Large intestine (tissue), 3 donors: ENCODE measurements at regions not wholly inside any gene's neighbourhood (a gene's known extent, or its start where the extent isn't known, plus 50 kb on each side); places are given as distances from the start of the nearest gene placed in this dataset.

ENCODE experiments used
- DNase-seq, 2 donors: peaks; one replicate each; pipeline versions ENCODE4 v3.0.0 to v3.0.0-alpha.2; 2013
- H3K27ac ChIP-seq: one replicate; pipeline ENCODE4 v1.5.1; 2013; ENCODE audit warnings: low read length
- H3K27me3 ChIP-seq: 2 replicates; pipeline ENCODE4 v1.6.1; 2013; ENCODE audit warnings: low read length; ENCODE audit not compliant: control insufficient read depth, insufficient read depth
- H3K36me3 ChIP-seq: 2 replicates; pipeline ENCODE4 v1.6.1; 2013; ENCODE audit warnings: low read length; ENCODE audit not compliant: control insufficient read depth, insufficient read depth
- H3K4me1 ChIP-seq: one replicate; pipeline ENCODE4 v1.6.1; 2013; ENCODE audit warnings: low read length; ENCODE audit not compliant: control insufficient read depth, insufficient read depth
- H3K4me3 ChIP-seq: one replicate; pipeline ENCODE4 v1.5.1; 2013; ENCODE audit warnings: low read length
- H3K9me3 ChIP-seq: one replicate; pipeline ENCODE4 v1.6.1; 2013; ENCODE audit warnings: mild to moderate bottlenecking, low read depth, low read length, moderate library complexity; ENCODE audit not compliant: control insufficient read depth
- WGBS: methylation state at CpG from one replicate; pipeline ENCODE4 v1.1.5; 2013; ENCODE audit warnings: low lambda C conversion rate; ENCODE audit not compliant: insufficient coverage; 5-methylcytosine and 5-hydroxymethylcytosine counted together

DNA sequence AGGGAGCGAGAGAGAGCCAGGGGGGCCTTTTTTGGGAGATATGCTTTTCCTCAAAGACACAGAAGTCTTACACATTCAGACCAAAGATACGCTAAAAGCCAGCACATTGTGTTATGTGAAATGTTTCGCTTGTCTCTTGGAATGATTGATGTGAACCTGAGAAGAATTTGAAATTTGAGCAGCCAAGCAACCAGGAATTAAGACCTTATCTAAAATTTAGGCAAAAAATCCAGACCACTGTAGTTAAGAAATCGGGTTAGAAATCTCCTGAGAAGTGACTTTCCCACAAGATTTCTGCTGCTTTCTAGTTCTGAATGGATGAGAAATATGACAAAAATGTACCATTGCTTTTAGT lies 223.2 kb upstream of the GMDS start:
- H3K4me3 ChIP-seq: no peak overlapping the region
- WGBS: no CpG with 5 or more reads among the region's 4 CpGs
- no peaks in the 10 kb centered on the region for H3K9me3 ChIP-seq
- H3K4me1 ChIP-seq: peaks cover 7% of the 10 kb centered on the region
- no peak for DNase-seq
- H3K27ac ChIP-seq: no peak overlapping the region
- H3K36me3 ChIP-seq: no peaks in the 10 kb centered on the region
- peaks cover 4% of the 10 kb centered on the region for H3K27me3 ChIP-seq

GRCh38 chr6:2467929-2468600 lies 222.7 kb upstream of the GMDS start:
- Histone ChIP-seq H3K27me3 (peaks cover 4% of the 10 kb centered on the region), H3K4me3 (no peak overlapping the region), H3K27ac (no peak overlapping the region), H3K36me3 (no peaks in the 10 kb centered on the region), H3K4me1 (peaks cover 7% of the 10 kb centered on the region), H3K9me3 (no peaks in the 10 kb centered on the region)
- WGBS: 48% methylated on average over 4 of the region's 6 CpGs
- DNase-seq: no peak

DNA sequence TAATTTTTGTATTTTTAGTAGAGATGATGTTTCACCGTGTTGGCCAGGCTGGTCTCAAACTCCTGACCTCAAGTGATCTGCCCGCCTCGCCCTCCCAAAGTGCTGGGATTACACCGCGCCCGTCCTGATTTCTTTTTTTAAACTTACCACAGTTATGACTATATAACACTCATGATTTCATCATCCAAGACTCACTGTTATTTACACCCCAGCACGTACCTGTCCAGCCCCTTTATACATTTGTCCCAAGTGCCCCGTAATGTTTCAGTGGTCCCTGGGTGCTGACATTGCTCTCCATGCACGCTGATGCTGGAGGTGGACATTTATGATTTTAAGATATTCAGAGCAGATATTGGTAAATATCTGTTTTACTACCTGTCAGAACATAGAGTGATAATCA lies 219.9 kb upstream of the GMDS start:
- H3K4me1 ChIP-seq: no peaks in the 10 kb centered on the region
- H3K4me3 ChIP-seq: no peak overlapping the region
- WGBS: 87% methylated on average over 3 of the region's 9 CpGs
- H3K9me3 ChIP-seq: no peaks in the 10 kb centered on the region
- H3K36me3 ChIP-seq: no peaks in the 10 kb centered on the region
- no peak for DNase-seq
- H3K27me3 ChIP-seq: peaks cover 4% of the 10 kb centered on the region
- H3K27ac ChIP-seq: no peak overlapping the region

DNA sequence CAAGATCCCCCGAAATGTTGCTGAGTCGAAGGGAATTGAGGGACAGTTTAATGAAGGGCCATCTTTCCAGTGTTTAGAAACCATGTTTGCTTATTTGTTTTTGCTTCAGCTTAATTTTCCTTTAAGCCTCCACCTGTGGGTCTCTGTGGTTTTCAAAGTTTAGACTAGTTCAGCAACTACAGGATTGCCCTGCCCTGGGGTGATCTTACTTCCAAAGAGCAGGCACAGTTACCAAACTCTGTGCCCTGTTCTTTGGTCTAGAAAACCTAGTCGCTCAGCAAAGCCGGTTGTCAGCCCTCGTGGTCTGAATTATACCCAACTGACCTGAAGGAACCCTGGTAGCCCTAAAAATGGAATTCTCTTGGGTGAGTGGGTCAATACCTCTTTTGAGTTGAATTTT lies 219.2 kb upstream of the GMDS start:
- DNase-seq: no peak
- WGBS: no CpG with 5 or more reads among the region's 5 CpGs
- Histone ChIP-seq H3K27ac (no peak overlapping the region), H3K4me3 (no peak overlapping the region), H3K9me3 (no peaks in the 10 kb centered on the region), H3K4me1 (no peaks in the 10 kb centered on the region), H3K27me3 (peaks cover 4% of the 10 kb centered on the region), H3K36me3 (no peaks in the 10 kb centered on the region)

DNA sequence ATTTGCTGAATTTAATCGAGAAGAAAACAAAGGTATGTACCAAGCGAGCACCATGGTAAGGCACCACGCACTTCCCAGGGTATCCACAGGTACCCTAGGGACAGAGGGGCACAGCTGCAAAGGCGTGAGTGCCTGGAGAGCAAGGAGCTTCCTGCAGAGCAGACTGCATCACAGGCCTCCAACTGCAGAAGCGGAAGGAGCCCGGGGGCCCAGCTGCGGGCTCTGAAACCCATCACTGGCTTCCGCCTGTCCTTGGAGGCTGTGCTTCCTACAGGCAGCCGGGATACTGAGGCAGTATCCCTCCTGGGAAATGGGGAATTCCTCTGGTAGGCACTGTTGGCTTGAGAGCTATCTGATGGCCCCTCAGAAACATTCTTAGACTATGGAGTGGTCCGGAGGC lies 217.4 kb upstream of the GMDS start:
- no peak overlapping the region for H3K27ac ChIP-seq
- H3K36me3 ChIP-seq: no peaks in the 10 kb centered on the region
- no peak overlapping the region for H3K4me3 ChIP-seq
- H3K4me1 ChIP-seq: no peaks in the 10 kb centered on the region
- no CpG with 5 or more reads among the region's 10 CpGs for WGBS
- H3K9me3 ChIP-seq: no peaks in the 10 kb centered on the region
- no peak for DNase-seq
- peaks cover 2% of the 10 kb centered on the region for H3K27me3 ChIP-seq

DNA sequence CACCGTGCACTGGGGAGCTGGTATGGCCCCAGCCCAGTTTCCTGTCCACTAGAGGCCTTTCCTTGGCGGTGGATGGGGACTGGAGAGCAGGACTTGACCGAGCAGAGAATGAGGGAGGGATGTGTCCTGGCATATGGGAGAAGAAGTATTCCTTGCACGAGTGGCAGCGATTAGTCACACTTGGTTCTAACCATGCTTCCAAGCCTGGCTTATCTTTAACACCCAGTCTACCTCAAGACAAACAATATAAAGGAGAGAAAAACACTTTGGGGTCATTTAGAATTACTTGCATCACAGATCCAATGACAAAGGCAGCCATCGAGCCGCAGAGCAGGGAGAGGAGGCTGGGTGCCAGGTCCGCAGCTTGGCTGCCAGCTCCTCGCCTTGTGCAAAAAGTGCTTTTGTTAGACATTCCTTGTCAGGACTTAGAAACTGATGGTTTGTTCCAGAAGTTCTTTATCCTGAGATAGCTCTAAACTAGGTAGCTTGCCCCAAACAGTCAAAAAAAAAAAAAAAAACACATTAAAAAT lies 214.9 kb upstream of the GMDS start:
- no peaks in the 10 kb centered on the region for H3K36me3 ChIP-seq
- H3K4me1 ChIP-seq: no peaks in the 10 kb centered on the region
- no peak overlapping the region for H3K27ac ChIP-seq
- WGBS: no CpG with 5 or more reads among the region's 9 CpGs
- H3K9me3 ChIP-seq: no peaks in the 10 kb centered on the region
- no peak overlapping the region for H3K4me3 ChIP-seq
- no peaks in the 10 kb centered on the region for H3K27me3 ChIP-seq
- DNase-seq: no peak

GRCh38 chr6:2454180-2454579 lies 208.8 kb upstream of the GMDS start:
- 80% methylated on average over 1 of the region's 7 CpGs for WGBS
- Histone ChIP-seq H3K27ac (no peak overlapping the region), H3K9me3 (no peaks in the 10 kb centered on the region), H3K27me3 (no peaks in the 10 kb centered on the region), H3K36me3 (no peaks in the 10 kb centered on the region), H3K4me3 (no peak overlapping the region), H3K4me1 (peaks cover 3% of the 10 kb centered on the region)
- no peak for DNase-seq

DNA sequence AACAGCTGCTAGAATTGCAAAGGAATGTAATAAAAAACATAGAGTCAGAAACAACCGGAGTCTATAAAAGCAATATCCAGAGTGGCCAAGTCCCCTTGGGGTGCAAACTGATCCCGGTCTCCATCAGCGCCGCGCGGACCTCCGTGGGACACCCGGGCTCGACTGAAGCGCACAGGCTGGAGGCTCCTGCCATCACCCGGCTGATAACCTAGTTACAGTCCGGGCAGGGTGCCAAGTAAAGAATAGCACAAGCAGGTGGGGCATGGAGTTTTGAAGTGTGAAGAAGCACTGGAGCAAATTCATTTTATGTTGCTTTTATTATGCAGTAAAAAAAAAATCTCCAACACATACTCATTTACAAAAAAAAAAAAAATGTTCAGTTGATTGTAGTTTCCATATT lies 205.1 kb upstream of the GMDS start:
- no peak overlapping the region for H3K27ac ChIP-seq
- H3K4me3 ChIP-seq: no peak overlapping the region
- no peaks in the 10 kb centered on the region for H3K9me3 ChIP-seq
- DNase-seq: peak; percentile 19 to 58
- no CpG with 5 or more reads among the region's 12 CpGs for WGBS
- H3K27me3 ChIP-seq: no peaks in the 10 kb centered on the region
- no peaks in the 10 kb centered on the region for H3K36me3 ChIP-seq
- H3K4me1 ChIP-seq: peaks cover 14% of the 10 kb centered on the region

- no peak overlapping the region for H3K27ac ChIP-seq
- no peaks in the 10 kb centered on the region for H3K36me3 ChIP-seq
- WGBS: no CpG with 5 or more reads among the region's 2 CpGs
- peaks cover 14% of the 10 kb centered on the region for H3K4me1 ChIP-seq
- H3K27me3 ChIP-seq: no peaks in the 10 kb centered on the region
- no peak overlapping the region for H3K4me3 ChIP-seq
- DNase-seq: no peak
- H3K9me3 ChIP-seq: no peaks in the 10 kb centered on the region
Measured at GRCh38 chr6:2449572-2449940, 204.2 kb upstream of the GMDS start.

DNA sequence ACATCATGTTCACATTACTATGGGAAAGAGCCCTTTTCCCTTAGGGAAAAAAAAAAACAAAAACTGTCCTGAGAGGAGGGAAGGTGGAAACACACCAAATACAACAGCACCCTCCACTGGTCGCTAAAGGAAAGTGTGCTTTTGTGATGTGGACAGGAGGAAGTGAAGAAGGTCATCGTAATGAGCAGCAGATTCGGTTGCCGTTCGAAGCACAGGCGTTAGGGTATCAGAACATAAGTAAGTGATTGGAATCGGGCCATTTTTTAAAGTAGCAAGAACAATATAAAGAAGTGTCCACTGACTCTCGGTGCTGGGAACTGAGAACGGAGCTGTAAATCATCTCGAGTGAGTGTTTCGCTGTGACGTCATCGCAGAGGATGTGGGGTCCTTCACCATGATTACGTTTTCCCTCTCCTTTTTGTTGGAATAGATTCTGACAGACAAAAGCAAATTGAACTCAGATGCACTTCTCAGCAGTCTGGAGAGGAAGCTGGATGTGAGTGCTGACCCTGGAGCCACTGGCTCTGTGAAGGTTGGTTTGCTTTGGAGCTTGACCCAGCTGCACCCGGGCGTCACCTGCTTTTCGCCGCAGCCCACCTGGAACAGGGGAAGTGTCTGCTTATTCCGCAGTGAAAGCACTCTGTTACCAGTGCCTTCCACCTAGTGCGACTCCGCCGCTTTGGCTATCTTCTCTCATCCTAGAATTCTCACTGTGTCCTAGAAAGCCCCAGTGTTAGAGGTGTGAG lies 203.6 kb upstream of the GMDS start:
- Histone ChIP-seq H3K9me3 (no peaks in the 10 kb centered on the region), H3K4me1 (peaks cover 14% of the 10 kb centered on the region), H3K4me3 (peak overlapping the region; percentile 33), H3K36me3 (no peaks in the 10 kb centered on the region), H3K27me3 (no peaks in the 10 kb centered on the region), H3K27ac (no peak overlapping the region)
- peak; percentile 56 to 74 for DNase-seq
- no CpG with 5 or more reads among the region's 22 CpGs for WGBS

DNA sequence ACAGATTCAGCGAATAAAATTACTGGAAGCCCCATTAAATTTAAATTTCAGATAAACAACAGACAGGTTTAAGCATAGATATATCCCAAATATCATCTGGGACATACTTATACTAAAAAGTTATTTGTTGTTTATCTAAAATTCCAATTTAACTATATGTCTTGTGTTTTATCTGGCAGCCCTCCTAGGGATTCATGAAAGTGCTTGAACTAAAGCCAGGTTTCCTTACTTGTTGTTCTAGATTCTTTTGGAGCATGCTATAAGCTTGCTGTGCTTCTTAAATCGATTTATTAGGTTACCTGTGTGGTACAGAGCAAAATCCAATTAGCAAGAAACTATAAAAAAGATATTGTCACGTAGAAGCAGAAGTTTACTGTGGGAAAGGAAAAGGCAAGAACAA lies 202.5 kb upstream of the GMDS start:
- no peak for DNase-seq
- H3K36me3 ChIP-seq: no peaks in the 10 kb centered on the region
- H3K4me3 ChIP-seq: no peak overlapping the region
- WGBS: 78% methylated on average over 1 of the region's 3 CpGs
- no peaks in the 10 kb centered on the region for H3K27me3 ChIP-seq
- H3K4me1 ChIP-seq: peaks cover 14% of the 10 kb centered on the region
- no peaks in the 10 kb centered on the region for H3K9me3 ChIP-seq
- H3K27ac ChIP-seq: no peak overlapping the region
